ENCODE measurements at regions not wholly inside any gene's neighbourhood (a gene's known extent, or its start where the extent isn't known, plus 50 kb on each side); places are given as distances from the start of the nearest gene placed in this dataset.

DNA sequence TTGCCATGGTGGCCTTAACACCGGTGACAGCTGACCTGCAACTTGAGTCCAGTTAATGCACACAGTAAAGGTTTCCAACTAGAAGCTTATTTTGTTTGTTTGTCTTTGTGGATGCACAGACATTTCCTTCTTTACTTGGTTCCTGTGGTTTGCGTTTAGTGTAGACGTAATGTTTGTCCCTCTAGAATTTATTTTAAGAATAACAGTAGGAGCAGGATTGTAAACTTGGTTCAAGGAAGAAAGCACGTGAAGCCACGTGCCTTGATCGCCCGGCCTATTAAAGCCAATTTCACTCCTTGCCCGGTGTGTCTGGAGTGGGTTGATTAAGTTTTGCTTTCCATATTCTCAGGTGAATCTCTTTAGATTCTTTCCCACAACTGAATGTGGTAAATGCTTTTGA, 263.2 kb upstream of the C2CD4B start:
- TF ChIP-seq, protein P1, sequence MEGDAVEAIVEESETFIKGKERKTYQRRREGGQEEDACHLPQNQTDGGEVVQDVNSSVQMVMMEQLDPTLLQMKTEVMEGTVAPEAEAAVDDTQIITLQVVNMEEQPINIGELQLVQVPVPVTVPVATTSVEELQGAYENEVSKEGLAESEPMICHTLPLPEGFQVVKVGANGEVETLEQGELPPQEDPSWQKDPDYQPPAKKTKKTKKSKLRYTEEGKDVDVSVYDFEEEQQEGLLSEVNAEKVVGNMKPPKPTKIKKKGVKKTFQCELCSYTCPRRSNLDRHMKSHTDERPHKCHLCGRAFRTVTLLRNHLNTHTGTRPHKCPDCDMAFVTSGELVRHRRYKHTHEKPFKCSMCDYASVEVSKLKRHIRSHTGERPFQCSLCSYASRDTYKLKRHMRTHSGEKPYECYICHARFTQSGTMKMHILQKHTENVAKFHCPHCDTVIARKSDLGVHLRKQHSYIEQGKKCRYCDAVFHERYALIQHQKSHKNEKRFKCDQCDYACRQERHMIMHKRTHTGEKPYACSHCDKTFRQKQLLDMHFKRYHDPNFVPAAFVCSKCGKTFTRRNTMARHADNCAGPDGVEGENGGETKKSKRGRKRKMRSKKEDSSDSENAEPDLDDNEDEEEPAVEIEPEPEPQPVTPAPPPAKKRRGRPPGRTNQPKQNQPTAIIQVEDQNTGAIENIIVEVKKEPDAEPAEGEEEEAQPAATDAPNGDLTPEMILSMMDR (IDR thresholded peaks at IDR 0.05; ENCODE audit: poor library complexity, severe bottlenecking) = no peak
- TF ChIP-seq EZH2 (IDR thresholded peaks at IDR 0.05; ENCODE audit: borderline replicate concordance, insufficient read depth, low read length, poor library complexity, severe bottlenecking) (no peak), SMC3 (conservative IDR thresholded peaks at IDR 0.05; ENCODE audit: poor library complexity) (no peak), TAF1 (IDR thresholded peaks at IDR 0.05; ENCODE audit: low read depth) (no peak), EP300 (conservative IDR thresholded peaks at IDR 0.05; ENCODE audit: poor library complexity, severe bottlenecking) (no peak), RAD21 (conservative IDR thresholded peaks at IDR 0.05) (no peak), POLR2AphosphoS5 (IDR thresholded peaks at IDR 0.05) (no peak), MXI1 (conservative IDR thresholded peaks at IDR 0.05; ENCODE audit: poor library complexity, severe bottlenecking) (no peak)
- TF ChIP-seq, protein P2, sequence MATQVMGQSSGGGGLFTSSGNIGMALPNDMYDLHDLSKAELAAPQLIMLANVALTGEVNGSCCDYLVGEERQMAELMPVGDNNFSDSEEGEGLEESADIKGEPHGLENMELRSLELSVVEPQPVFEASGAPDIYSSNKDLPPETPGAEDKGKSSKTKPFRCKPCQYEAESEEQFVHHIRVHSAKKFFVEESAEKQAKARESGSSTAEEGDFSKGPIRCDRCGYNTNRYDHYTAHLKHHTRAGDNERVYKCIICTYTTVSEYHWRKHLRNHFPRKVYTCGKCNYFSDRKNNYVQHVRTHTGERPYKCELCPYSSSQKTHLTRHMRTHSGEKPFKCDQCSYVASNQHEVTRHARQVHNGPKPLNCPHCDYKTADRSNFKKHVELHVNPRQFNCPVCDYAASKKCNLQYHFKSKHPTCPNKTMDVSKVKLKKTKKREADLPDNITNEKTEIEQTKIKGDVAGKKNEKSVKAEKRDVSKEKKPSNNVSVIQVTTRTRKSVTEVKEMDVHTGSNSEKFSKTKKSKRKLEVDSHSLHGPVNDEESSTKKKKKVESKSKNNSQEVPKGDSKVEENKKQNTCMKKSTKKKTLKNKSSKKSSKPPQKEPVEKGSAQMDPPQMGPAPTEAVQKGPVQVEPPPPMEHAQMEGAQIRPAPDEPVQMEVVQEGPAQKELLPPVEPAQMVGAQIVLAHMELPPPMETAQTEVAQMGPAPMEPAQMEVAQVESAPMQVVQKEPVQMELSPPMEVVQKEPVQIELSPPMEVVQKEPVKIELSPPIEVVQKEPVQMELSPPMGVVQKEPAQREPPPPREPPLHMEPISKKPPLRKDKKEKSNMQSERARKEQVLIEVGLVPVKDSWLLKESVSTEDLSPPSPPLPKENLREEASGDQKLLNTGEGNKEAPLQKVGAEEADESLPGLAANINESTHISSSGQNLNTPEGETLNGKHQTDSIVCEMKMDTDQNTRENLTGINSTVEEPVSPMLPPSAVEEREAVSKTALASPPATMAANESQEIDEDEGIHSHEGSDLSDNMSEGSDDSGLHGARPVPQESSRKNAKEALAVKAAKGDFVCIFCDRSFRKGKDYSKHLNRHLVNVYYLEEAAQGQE (IDR thresholded peaks at IDR 0.05; ENCODE audit: borderline replicate concordance) = no peak
